ENCODE measurements at regions not wholly inside any gene's neighbourhood (a gene's known extent, or its start where the extent isn't known, plus 50 kb on each side); places are given as distances from the start of the nearest gene placed in this dataset.

DNA sequence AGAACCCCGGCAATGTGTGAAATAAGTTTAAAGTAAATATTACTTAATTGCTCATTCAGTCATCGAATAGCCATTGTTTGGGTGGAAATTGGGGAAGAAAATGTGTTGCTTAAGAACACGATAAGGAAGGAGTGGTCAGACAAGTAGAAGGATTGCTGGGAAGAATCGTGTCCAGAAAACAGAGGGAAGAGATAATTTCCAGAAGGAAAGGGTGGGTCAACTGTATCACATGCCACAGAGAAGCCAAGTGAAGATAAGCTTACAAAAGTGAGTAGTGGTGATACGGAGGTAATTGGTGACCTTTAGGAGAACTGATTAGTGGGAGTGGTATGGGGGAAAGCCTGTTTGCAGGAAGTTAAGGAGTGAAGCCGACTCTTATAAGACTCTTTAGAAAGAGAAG, 306.2 kb downstream of the SOX4 start:
- Histone ChIP-seq H3K27me3 (replicated peaks; ENCODE audit: insufficient read depth) (no peaks in the 10 kb centered on the region), H3K4me1 (ENCODE audit: control insufficient read depth in 1 of 2, low read depth in 2 of 2) (no peaks in the 10 kb centered on the region), H3K4me3 (no peak overlapping the region), H3K27ac (no peak overlapping the region), H3K36me3 (no peaks in the 10 kb centered on the region), H3K9me3 (no peaks in the 10 kb centered on the region)
- TF ChIP-seq, protein P1, sequence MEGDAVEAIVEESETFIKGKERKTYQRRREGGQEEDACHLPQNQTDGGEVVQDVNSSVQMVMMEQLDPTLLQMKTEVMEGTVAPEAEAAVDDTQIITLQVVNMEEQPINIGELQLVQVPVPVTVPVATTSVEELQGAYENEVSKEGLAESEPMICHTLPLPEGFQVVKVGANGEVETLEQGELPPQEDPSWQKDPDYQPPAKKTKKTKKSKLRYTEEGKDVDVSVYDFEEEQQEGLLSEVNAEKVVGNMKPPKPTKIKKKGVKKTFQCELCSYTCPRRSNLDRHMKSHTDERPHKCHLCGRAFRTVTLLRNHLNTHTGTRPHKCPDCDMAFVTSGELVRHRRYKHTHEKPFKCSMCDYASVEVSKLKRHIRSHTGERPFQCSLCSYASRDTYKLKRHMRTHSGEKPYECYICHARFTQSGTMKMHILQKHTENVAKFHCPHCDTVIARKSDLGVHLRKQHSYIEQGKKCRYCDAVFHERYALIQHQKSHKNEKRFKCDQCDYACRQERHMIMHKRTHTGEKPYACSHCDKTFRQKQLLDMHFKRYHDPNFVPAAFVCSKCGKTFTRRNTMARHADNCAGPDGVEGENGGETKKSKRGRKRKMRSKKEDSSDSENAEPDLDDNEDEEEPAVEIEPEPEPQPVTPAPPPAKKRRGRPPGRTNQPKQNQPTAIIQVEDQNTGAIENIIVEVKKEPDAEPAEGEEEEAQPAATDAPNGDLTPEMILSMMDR (IDR thresholded peaks at IDR 0.05), result no peak
- DNase-seq (ENCODE audit: low spot score), result no peak
- no peak for ATAC-seq (ENCODE audit: insufficient number of reproducible peaks, low FRiP score, low read depth)

DNA sequence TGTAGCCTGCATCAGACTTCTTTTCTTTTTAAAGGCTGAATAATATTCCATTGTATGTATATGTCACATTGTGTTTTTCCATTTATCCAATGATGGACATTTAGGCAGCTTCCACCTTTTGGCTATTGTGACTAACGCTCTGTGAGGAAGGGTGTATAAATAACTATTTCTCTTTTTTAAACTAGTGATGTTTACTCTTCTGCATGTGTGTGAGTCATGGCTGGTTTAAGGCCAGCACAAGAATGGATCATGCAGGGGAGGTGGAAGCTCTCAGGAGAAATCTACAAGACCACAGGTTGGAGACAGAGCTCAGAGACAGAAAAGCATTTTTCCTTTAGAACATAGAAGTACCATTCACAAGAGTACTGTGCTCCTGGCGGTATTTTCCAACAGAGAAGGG, 307.2 kb downstream of the SOX4 start:
- TF ChIP-seq, protein P1 (IDR thresholded peaks at IDR 0.05), result no peak
- Histone ChIP-seq H3K4me1 (ENCODE audit: control insufficient read depth in 1 of 2, low read depth in 2 of 2) (no peaks in the 10 kb centered on the region), H3K9me3 (no peaks in the 10 kb centered on the region), H3K27ac (peak overlapping the region in 1 of 2 donors; percentile 40), H3K27me3 (replicated peaks; ENCODE audit: insufficient read depth) (no peaks in the 10 kb centered on the region), H3K36me3 (no peaks in the 10 kb centered on the region), H3K4me3 (no peak overlapping the region)
- ATAC-seq (ENCODE audit: insufficient number of reproducible peaks, low FRiP score, low read depth) (peak; percentile 92), DNase-seq (ENCODE audit: low spot score) (no peak)

GRCh38 chr6:21902628-21903169, 309.1 kb downstream of the SOX4 start:
- Histone ChIP-seq H3K4me1 (ENCODE audit: control insufficient read depth in 1 of 2, low read depth in 2 of 2) (peaks cover 0 to 6% of the 10 kb centered on the region in 2 donors), H3K36me3 (no peaks in the 10 kb centered on the region), H3K4me3 (no peak overlapping the region), H3K9me3 (no peaks in the 10 kb centered on the region), H3K27me3 (replicated peaks; ENCODE audit: insufficient read depth) (no peaks in the 10 kb centered on the region), H3K27ac (peak overlapping the region; percentile 9 to 25)
- TF ChIP-seq, protein P1 (IDR thresholded peaks at IDR 0.05), result no peak
- no peak for DNase-seq (ENCODE audit: low spot score)
- no peak for ATAC-seq (ENCODE audit: insufficient number of reproducible peaks, low FRiP score, low read depth)

GRCh38 chr6:21905531-21905930, 312.0 kb downstream of the SOX4 start:
- Histone ChIP-seq H3K4me3 (no peak overlapping the region), H3K27me3 (replicated peaks; ENCODE audit: insufficient read depth) (no peaks in the 10 kb centered on the region), H3K36me3 (no peaks in the 10 kb centered on the region), H3K4me1 (ENCODE audit: control insufficient read depth in 1 of 2, low read depth in 2 of 2) (peaks cover 4 to 21% of the 10 kb centered on the region in 2 donors), H3K27ac (no peak overlapping the region), H3K9me3 (no peaks in the 10 kb centered on the region)
- no peak for DNase-seq (ENCODE audit: low spot score)
- no peak for ATAC-seq (ENCODE audit: insufficient number of reproducible peaks, low FRiP score, low read depth)
- TF ChIP-seq, protein P1 (IDR thresholded peaks at IDR 0.05), result no peak

DNA sequence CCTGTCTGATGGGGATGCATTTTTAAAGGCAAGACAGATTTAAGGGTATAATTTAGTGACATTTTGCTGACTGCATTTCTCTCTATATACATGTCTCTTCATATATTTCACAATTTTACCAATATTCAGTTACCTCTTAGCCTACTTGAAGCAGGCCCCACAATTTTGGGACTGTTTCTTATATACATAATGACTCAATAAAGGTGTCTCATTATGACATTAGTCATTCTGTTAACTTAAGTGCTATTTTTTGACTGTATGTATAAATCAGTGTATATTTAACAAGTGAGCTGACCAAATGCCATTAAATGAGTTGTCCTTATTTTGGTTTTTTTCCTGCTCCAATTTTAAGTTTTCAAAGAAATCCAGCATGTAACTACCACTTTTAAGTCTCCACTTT, 313.3 kb downstream of the SOX4 start:
- Histone ChIP-seq H3K27ac (no peak overlapping the region), H3K36me3 (no peaks in the 10 kb centered on the region), H3K4me3 (no peak overlapping the region), H3K27me3 (replicated peaks; ENCODE audit: insufficient read depth) (no peaks in the 10 kb centered on the region), H3K9me3 (no peaks in the 10 kb centered on the region), H3K4me1 (ENCODE audit: control insufficient read depth in 1 of 2, low read depth in 2 of 2) (peaks cover 4 to 21% of the 10 kb centered on the region in 2 donors)
- DNase-seq (ENCODE audit: low spot score), result no peak
- TF ChIP-seq, protein P1 (IDR thresholded peaks at IDR 0.05), result no peak
- ATAC-seq (ENCODE audit: insufficient number of reproducible peaks, low FRiP score, low read depth), result no peak
